Vagina (tissue), 2 donors: ENCODE measurements at regions not wholly inside any gene's neighbourhood (a gene's known extent, or its start where the extent isn't known, plus 50 kb on each side); places are given as distances from the start of the nearest gene placed in this dataset.

Experiments
- POLR2AphosphoS5 ChIP-seq, 2 donors: sonication (generic); formaldehyde crosslinking; IDR thresholded peaks; one replicate each; pipeline ENCODE4 v1.9.0; 2017; ENCODE audit warnings: antibody characterized with exemption in 2 of 2, mild to moderate bottlenecking in 2 of 2, low read depth in 1 of 2; ENCODE audit not compliant: insufficient read depth in 1 of 2
- TF ChIP-seq, protein P1 (sequence below), 3 experiments: fragments of 450-650 bp in 2 of 3; fragments of 200-600 bp in 1 of 3; sonication (generic) in 1 of 3; IDR thresholded peaks; one replicate each; pipeline ENCODE4 v1.5.1; 2017 to 2019; ENCODE audit warnings: antibody characterized with exemption in 3 of 3, mild to moderate bottlenecking in 2 of 3, moderate library complexity in 2 of 3

DNA sequence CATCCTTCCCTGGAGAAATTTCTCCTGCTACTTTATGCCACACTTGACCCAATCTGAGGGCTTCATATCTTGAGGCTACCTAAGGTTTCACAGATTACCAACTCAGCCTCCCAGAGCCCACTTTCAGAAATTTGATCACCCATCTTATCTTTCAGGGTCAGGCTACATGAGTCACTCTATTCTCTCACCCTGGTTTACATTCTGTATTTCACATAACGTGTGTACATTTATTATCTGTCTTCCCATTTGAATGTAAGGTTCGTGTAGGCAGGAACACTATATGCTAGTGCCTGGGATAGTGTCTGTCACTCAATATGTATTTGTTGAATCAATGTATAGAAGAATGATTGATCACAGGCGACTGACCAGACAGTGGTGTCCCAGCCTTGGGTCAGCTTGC is 124.8 kb downstream of the UBE2U start:
- TF ChIP-seq, protein P1, sequence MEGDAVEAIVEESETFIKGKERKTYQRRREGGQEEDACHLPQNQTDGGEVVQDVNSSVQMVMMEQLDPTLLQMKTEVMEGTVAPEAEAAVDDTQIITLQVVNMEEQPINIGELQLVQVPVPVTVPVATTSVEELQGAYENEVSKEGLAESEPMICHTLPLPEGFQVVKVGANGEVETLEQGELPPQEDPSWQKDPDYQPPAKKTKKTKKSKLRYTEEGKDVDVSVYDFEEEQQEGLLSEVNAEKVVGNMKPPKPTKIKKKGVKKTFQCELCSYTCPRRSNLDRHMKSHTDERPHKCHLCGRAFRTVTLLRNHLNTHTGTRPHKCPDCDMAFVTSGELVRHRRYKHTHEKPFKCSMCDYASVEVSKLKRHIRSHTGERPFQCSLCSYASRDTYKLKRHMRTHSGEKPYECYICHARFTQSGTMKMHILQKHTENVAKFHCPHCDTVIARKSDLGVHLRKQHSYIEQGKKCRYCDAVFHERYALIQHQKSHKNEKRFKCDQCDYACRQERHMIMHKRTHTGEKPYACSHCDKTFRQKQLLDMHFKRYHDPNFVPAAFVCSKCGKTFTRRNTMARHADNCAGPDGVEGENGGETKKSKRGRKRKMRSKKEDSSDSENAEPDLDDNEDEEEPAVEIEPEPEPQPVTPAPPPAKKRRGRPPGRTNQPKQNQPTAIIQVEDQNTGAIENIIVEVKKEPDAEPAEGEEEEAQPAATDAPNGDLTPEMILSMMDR (IDR thresholded peaks at IDR 0.05): no peak
- TF ChIP-seq POLR2AphosphoS5 (IDR thresholded peaks at IDR 0.05; ENCODE audit: insufficient read depth in 1 of 2, low read depth in 1 of 2): no peak
